Activated CD4-positive, alpha-beta memory T cell treated with anti-CD3 and anti-CD28 coated beads, Interleukin-2, amount 10 ng/mL, durations not matched to agents 7 days and 5 days (primary cell): ENCODE measurements at regions not wholly inside any gene's neighbourhood (a gene's known extent, or its start where the extent isn't known, plus 50 kb on each side); places are given as distances from the start of the nearest gene placed in this dataset.

Experiments
- CTCF ChIA-PET: fragments of 350-600 bp; sonication (Branson Sonifier 250); formaldehyde crosslinking; loops from one replicate; lab custom pipeline; 2021; ENCODE audit warnings: antibody characterized with exemption, inconsistent platforms; lab: Charles Lee
- POLR2A ChIA-PET: fragments of 350-600 bp; sonication (Branson Sonifier 250); formaldehyde crosslinking; loops from one replicate; lab custom pipeline; 2021; ENCODE audit warnings: antibody characterized with exemption; lab: Charles Lee
- DNase-seq: peaks from one replicate; pipeline ENCODE4 v3.0.0-alpha.2; 2020
- H3K27ac Mint-ChIP-seq: one replicate; pipeline ENCODE4 v1.8.0; 2021; ENCODE audit warnings: mild to moderate bottlenecking, mixed read lengths
- H3K27me3 Mint-ChIP-seq: one replicate; pipeline ENCODE4 v1.8.0; 2021; ENCODE audit warnings: mixed read lengths
- H3K36me3 Mint-ChIP-seq: one replicate; pipeline ENCODE4 v1.8.0; 2021; ENCODE audit warnings: low read depth, mixed read lengths
- H3K4me1 Mint-ChIP-seq: one replicate; pipeline ENCODE4 v1.8.0; 2021; ENCODE audit warnings: mixed read lengths
- H3K4me3 Mint-ChIP-seq: one replicate; pipeline ENCODE4 v1.8.0; 2021; ENCODE audit warnings: mild to moderate bottlenecking, mixed read lengths
- H3K9me3 Mint-ChIP-seq: one replicate; pipeline ENCODE4 v1.8.0; 2021; ENCODE audit warnings: mixed read lengths

GRCh38 chr3:78165876-78166275 is 1126.0 kb downstream of the ROBO2 start:
- Mint-ChIP-seq H3K27ac (no peak overlapping the region), H3K9me3 (no peaks in the 10 kb centered on the region), H3K4me1 (no peaks in the 10 kb centered on the region), H3K36me3 (no peaks in the 10 kb centered on the region), H3K4me3 (no peak overlapping the region), H3K27me3 (no peaks in the 10 kb centered on the region)
- DNase-seq = no peak
- ChIA-PET POLR2A (no interaction called here), CTCF (no interaction called here)

- no peak for DNase-seq
- Mint-ChIP-seq H3K27me3 (no peaks in the 10 kb centered on the region), H3K36me3 (no peaks in the 10 kb centered on the region), H3K4me1 (no peaks in the 10 kb centered on the region), H3K27ac (no peak overlapping the region), H3K4me3 (no peak overlapping the region), H3K9me3 (peaks cover 9% of the 10 kb centered on the region)
- ChIA-PET CTCF (no interaction called here), POLR2A (no interaction called here)
Observed at GRCh38 chr3:78174821-78175220, 1134.9 kb downstream of the ROBO2 start.

DNA sequence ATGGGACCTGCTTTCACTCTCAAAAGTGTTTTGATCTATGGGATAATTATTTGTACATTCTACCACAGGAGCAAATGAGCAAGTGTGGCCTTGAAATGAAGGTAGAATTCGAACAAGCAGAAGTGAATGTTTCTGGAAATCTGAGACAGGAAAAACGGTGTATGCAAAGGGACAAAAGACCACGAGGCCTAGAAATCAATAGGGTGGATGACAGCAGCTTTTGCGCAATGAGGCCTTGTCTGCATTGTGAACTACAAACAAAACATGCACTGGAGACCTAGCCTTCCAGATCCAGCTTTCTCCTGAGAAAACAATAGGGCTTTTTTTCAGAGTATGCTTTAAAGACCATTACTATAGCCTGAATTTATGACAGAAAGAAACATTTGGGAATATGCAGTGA is 1137.0 kb downstream of the ROBO2 start:
- H3K27me3 Mint-ChIP-seq = no peaks in the 10 kb centered on the region
- CTCF ChIA-PET = no interaction called here
- POLR2A ChIA-PET = no interaction called here

DNA sequence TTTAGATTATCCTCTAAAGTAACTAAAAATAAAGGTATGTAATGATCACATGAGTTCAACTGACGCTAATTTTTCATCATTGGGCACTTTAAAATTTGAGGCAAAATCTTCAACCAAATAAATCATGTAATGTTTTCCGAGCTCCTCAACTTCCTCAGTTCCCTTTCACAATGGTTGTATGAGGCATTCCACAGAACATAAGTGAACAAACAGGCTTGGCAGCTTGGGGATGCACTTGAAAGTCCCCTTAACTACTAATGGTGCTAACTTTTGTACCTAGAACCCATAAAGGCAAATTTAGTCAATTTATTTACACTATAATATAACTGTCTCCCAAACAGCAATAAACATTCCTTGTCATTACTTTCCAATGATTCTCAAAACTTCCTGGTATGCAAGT is 1137.9 kb downstream of the ROBO2 start:
- CTCF ChIA-PET = no interaction called here
- H3K27ac Mint-ChIP-seq = no peak overlapping the region
- no peak for DNase-seq
- H3K27me3 Mint-ChIP-seq = no peaks in the 10 kb centered on the region
- POLR2A ChIA-PET = no interaction called here
- no peaks in the 10 kb centered on the region for H3K36me3 Mint-ChIP-seq
- no peak overlapping the region for H3K4me3 Mint-ChIP-seq
- H3K9me3 Mint-ChIP-seq = peaks cover 7% of the 10 kb centered on the region
- no peaks in the 10 kb centered on the region for H3K4me1 Mint-ChIP-seq

More for the DNA sequence above, 1137.0 kb downstream of the ROBO2 start:
- H3K4me3 Mint-ChIP-seq = no peak overlapping the region
- no peak for DNase-seq
- no peak overlapping the region for H3K27ac Mint-ChIP-seq
- H3K36me3 Mint-ChIP-seq = no peaks in the 10 kb centered on the region
- H3K4me1 Mint-ChIP-seq = no peaks in the 10 kb centered on the region
- peaks cover 9% of the 10 kb centered on the region for H3K9me3 Mint-ChIP-seq

- Mint-ChIP-seq H3K4me3 (no peak overlapping the region), H3K9me3 (peaks cover 6% of the 10 kb centered on the region), H3K27me3 (no peaks in the 10 kb centered on the region), H3K4me1 (no peaks in the 10 kb centered on the region), H3K27ac (no peak overlapping the region), H3K36me3 (no peaks in the 10 kb centered on the region)
- CTCF ChIA-PET = no interaction called here
- POLR2A ChIA-PET = no interaction called here
- DNase-seq = no peak
Observed at GRCh38 chr3:78178209-78178608, 1138.3 kb downstream of the ROBO2 start.

- no peaks in the 10 kb centered on the region for H3K36me3 Mint-ChIP-seq
- no peak overlapping the region for H3K4me3 Mint-ChIP-seq
- ChIA-PET CTCF (no interaction called here), POLR2A (no interaction called here)
- H3K27me3 Mint-ChIP-seq = no peaks in the 10 kb centered on the region
- H3K9me3 Mint-ChIP-seq = peaks cover 6% of the 10 kb centered on the region
- no peak overlapping the region for H3K27ac Mint-ChIP-seq
- no peaks in the 10 kb centered on the region for H3K4me1 Mint-ChIP-seq
- no peak for DNase-seq
Observed at GRCh38 chr3:78178740-78179363, 1139.0 kb downstream of the ROBO2 start.

GRCh38 chr3:78183906-78184599 is 1144.2 kb downstream of the ROBO2 start:
- Mint-ChIP-seq H3K36me3 (no peaks in the 10 kb centered on the region), H3K27me3 (no peaks in the 10 kb centered on the region)
- CTCF ChIA-PET = no interaction called here

GRCh38 chr3:78186404-78186803 is 1146.5 kb downstream of the ROBO2 start:
- ChIA-PET POLR2A (no interaction called here), CTCF (no interaction called here)
- no peak overlapping the region for H3K27ac Mint-ChIP-seq
- H3K4me3 Mint-ChIP-seq = no peak overlapping the region
- no peaks in the 10 kb centered on the region for H3K36me3 Mint-ChIP-seq
- no peaks in the 10 kb centered on the region for H3K27me3 Mint-ChIP-seq
- H3K4me1 Mint-ChIP-seq = no peaks in the 10 kb centered on the region
- DNase-seq = no peak
- peaks cover 4% of the 10 kb centered on the region for H3K9me3 Mint-ChIP-seq

More at GRCh38 chr3:78183906-78184599, 1144.2 kb downstream of the ROBO2 start:
- Mint-ChIP-seq H3K4me1 (no peaks in the 10 kb centered on the region), H3K4me3 (no peak overlapping the region), H3K9me3 (peaks cover 2% of the 10 kb centered on the region), H3K27ac (no peak overlapping the region)
- DNase-seq = no peak
- POLR2A ChIA-PET = no interaction called here

DNA sequence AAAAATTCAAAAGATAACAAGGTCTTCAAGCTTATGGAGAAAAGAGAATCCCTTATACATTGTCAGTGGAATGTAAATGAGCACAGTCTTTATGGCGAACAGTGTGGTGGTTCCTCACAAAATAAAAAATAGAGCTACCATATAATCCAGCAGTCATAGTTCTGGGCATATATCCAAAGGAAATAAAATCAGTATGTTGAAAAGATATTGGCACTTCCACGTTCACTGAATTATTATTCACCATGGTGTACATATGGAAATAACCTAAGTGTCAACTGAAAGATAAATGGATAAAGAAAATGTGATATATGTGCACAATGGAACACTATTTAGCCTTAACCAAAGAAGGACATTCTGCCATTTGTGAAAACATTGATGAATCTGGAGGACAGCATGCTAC is 1161.2 kb downstream of the ROBO2 start:
- Mint-ChIP-seq H3K27me3 (no peaks in the 10 kb centered on the region), H3K9me3 (no peaks in the 10 kb centered on the region), H3K36me3 (no peaks in the 10 kb centered on the region), H3K4me1 (no peaks in the 10 kb centered on the region), H3K4me3 (no peak overlapping the region), H3K27ac (no peak overlapping the region)
- POLR2A ChIA-PET = no interaction called here
- no peak for DNase-seq
- CTCF ChIA-PET = no interaction called here

DNA sequence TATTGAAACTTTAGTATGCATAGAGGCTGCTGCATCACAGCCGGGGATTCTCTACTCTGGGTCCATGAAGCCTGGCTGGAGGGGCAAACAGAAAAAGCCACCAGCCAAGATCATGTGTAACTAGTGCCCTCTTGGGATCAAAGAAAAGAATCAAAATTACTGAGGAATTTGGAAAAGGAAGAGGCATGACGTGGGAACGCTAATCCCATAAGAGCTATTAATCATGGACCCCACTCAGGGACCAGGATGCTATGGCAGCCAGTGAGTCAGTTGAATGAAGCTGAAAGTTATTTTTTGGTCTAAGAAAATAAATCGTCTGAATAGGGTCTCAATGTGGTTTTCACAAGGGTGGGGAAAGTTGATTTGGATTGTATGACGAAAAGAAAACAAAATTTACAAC is 1165.1 kb downstream of the ROBO2 start:
- H3K36me3 Mint-ChIP-seq = no peaks in the 10 kb centered on the region
- no peak for DNase-seq
- POLR2A ChIA-PET = no interaction called here
- H3K4me1 Mint-ChIP-seq = no peaks in the 10 kb centered on the region
- no peaks in the 10 kb centered on the region for H3K27me3 Mint-ChIP-seq
- H3K27ac Mint-ChIP-seq = no peak overlapping the region
- no peak overlapping the region for H3K4me3 Mint-ChIP-seq
- peaks cover 6% of the 10 kb centered on the region for H3K9me3 Mint-ChIP-seq
- CTCF ChIA-PET = no interaction called here

GRCh38 chr3:78221300-78221699 is 1181.4 kb downstream of the ROBO2 start:
- no peaks in the 10 kb centered on the region for H3K36me3 Mint-ChIP-seq

GRCh38 chr3:78221796-78222195 is 1181.9 kb downstream of the ROBO2 start:
- H3K9me3 Mint-ChIP-seq = peaks cover 5% of the 10 kb centered on the region
- no peak overlapping the region for H3K27ac Mint-ChIP-seq
- no peak for DNase-seq
- no peak overlapping the region for H3K4me3 Mint-ChIP-seq
- H3K4me1 Mint-ChIP-seq = no peaks in the 10 kb centered on the region
- no peaks in the 10 kb centered on the region for H3K36me3 Mint-ChIP-seq
- ChIA-PET CTCF (no interaction called here), POLR2A (no interaction called here)
- H3K27me3 Mint-ChIP-seq = no peaks in the 10 kb centered on the region

More at GRCh38 chr3:78221300-78221699, 1181.4 kb downstream of the ROBO2 start:
- Mint-ChIP-seq H3K27ac (no peak overlapping the region), H3K4me1 (no peaks in the 10 kb centered on the region), H3K4me3 (no peak overlapping the region), H3K27me3 (no peaks in the 10 kb centered on the region), H3K9me3 (peaks cover 5% of the 10 kb centered on the region)
- POLR2A ChIA-PET = no interaction called here
- CTCF ChIA-PET = no interaction called here
- DNase-seq = no peak

DNA sequence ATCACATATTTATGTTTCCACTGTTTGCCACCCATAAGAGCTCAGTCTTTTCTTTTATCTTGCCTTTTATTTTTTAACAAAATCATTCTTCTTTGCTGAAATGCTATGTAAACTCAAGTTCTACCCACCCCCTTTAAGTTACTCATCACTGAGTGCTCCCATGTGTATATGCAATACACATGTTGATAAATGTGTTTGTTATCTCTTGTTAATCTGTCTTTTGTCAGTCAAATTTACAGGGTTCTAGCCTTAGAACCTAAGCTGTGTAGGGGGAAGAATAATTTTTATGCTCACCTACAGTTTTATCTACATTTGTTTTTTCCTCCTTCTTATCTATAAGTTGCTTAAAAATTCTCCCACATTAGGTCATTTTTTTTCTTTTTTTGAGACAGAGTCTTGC is 1195.9 kb downstream of the ROBO2 start:
- Mint-ChIP-seq H3K27ac (no peak overlapping the region), H3K9me3 (peaks cover 14% of the 10 kb centered on the region), H3K27me3 (no peaks in the 10 kb centered on the region), H3K4me1 (no peaks in the 10 kb centered on the region), H3K4me3 (no peak overlapping the region), H3K36me3 (no peaks in the 10 kb centered on the region)
- CTCF ChIA-PET = no interaction called here
- DNase-seq = no peak
- POLR2A ChIA-PET = no interaction called here

DNA sequence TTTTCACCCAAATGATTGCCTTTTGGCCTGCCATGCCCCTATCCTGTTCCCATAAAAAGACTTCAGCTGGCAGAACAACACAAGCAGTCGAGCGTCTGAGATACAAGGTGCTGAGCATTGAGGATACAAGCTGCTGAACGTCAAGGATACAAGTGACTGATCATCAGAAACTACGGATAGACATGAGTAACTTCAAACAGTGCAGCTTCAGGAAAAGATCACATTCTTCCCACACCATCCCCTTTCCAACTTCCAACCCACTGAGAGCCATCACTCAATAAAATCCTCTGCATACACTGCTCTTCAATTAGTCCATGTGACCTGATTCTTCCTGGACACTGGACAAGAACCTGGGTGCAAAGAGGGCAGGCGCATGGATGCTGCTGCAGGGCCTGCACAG is 1198.9 kb downstream of the ROBO2 start:
- peaks cover 11% of the 10 kb centered on the region for H3K9me3 Mint-ChIP-seq
- no peak for DNase-seq
- no peaks in the 10 kb centered on the region for H3K36me3 Mint-ChIP-seq
- ChIA-PET POLR2A (no interaction called here), CTCF (no interaction called here)
- H3K4me1 Mint-ChIP-seq = no peaks in the 10 kb centered on the region
- H3K27ac Mint-ChIP-seq = no peak overlapping the region
- no peak overlapping the region for H3K4me3 Mint-ChIP-seq
- no peaks in the 10 kb centered on the region for H3K27me3 Mint-ChIP-seq
